ENCODE measurements at regions not wholly inside any gene's neighbourhood (a gene's known extent, or its start where the extent isn't known, plus 50 kb on each side); places are given as distances from the start of the nearest gene placed in this dataset.

DNA sequence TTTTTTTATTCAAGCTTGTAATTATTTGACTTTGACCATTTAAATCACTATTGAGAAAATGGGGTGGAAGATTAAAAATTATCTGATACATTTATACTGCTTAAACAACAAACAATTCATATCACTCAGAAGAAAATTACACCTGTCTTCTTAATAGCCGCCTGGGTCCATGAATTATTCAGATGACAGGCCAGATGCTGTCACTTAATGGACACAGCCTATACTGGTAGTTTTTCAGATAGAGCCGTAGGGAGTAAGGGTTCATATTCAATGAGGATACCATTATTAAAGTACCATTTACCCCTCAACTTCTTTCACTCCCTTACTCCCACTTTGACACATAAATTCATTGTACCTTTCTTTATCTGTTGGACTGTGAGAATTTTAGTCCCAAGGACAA, 1193.4 kb upstream of the MAP3K7 start:
- TF ChIP-seq CTCF (IDR thresholded peaks at IDR 0.05; ENCODE audit: low read depth, low read length), result no peak
- TF ChIP-seq MAX (IDR thresholded peaks at IDR 0.05; ENCODE audit: low read depth, low read length), result no peak
